ENCODE measurements at regions not wholly inside any gene's neighbourhood (a gene's known extent, or its start where the extent isn't known, plus 50 kb on each side); places are given as distances from the start of the nearest gene placed in this dataset.
"Not testable (repeated sequence)": the region's sequence is repeated elsewhere in the genome, so short reads cannot be mapped to it uniquely, and the experiment has no call there.

GRCh38 chr19:14310055-14310454 lies 71.2 kb upstream of the ADGRE5 start:
- Histone ChIP-seq H3K27me3 (no peaks in the 10 kb centered on the region), H3K9me3 (peaks cover 0 to 6% (median 0%) of the 10 kb centered on the region in 12 donors), H3K36me3 (no peaks in the 10 kb centered on the region), H3K27ac (no peak overlapping the region), H3K4me1 (no peaks in the 10 kb centered on the region), H3K4me3 (no peak overlapping the region)
- TF ChIP-seq POLR2A (IDR thresholded peaks at IDR 0.05): no peak
- TF ChIP-seq CTCF (IDR thresholded peaks at IDR 0.05): no peak
- DNase-seq: no peak
- 77 to 83% (median 81%) methylated on average over 5 of the region's 5 CpGs for WGBS, 4 donors
- ATAC-seq: no peak
- intact Hi-C loops (cut with DNase I): no loop called here

- H3K9me3 ChIP-seq: peaks cover 0 to 6% (median 0%) of the 10 kb centered on the region in 12 donors
- H3K4me3 ChIP-seq: no peak overlapping the region
- intact Hi-C loops (cut with DNase I): no loop called here
- DNase-seq (no peak), ATAC-seq (no peak)
- H3K4me1 ChIP-seq: no peaks in the 10 kb centered on the region
- no peak overlapping the region for H3K27ac ChIP-seq
- peaks cover 0 to 6% (median 0%) of the 10 kb centered on the region in 9 donors for H3K27me3 ChIP-seq
- 75 to 79% (median 78%) methylated on average over 6 of the region's 6 CpGs for WGBS, 4 donors
- H3K36me3 ChIP-seq: no peaks in the 10 kb centered on the region
- TF ChIP-seq CTCF (IDR thresholded peaks at IDR 0.05) (no peak), POLR2A (IDR thresholded peaks at IDR 0.05) (no peak)
These were observed 75.5 kb upstream of the ADGRE5 start for GRCh38 chr19:14305706-14306105.

- TF ChIP-seq POLR2A (IDR thresholded peaks at IDR 0.05) (no peak), CTCF (IDR thresholded peaks at IDR 0.05) (no peak)
These were observed 80.1 kb upstream of the ADGRE5 start for GRCh38 chr19:14301150-14301549.

GRCh38 chr19:14300303-14300702 lies 80.9 kb upstream of the ADGRE5 start:
- no peaks in the 10 kb centered on the region for H3K9me3 ChIP-seq
- 75 to 83% (median 81%) methylated on average over 6 of the region's 6 CpGs for WGBS, 4 donors
- H3K27me3 ChIP-seq: peaks cover 0 to 6% (median 0%) of the 10 kb centered on the region in 9 donors
- H3K27ac ChIP-seq: no peak overlapping the region
- DNase-seq (no peak), ATAC-seq (no peak)
- H3K36me3 ChIP-seq: no peaks in the 10 kb centered on the region
- no peak overlapping the region for H3K4me3 ChIP-seq
- TF ChIP-seq POLR2A (IDR thresholded peaks at IDR 0.05): no peak
- TF ChIP-seq CTCF (IDR thresholded peaks at IDR 0.05): no peak
- intact Hi-C loops (cut with DNase I): no loop called here
- no peaks in the 10 kb centered on the region for H3K4me1 ChIP-seq

More at GRCh38 chr19:14301150-14301549, 80.1 kb upstream of the ADGRE5 start:
- no peak for DNase-seq
- no peak for ATAC-seq
- intact Hi-C loops (cut with DNase I): no loop called here
- Histone ChIP-seq H3K27ac (no peak overlapping the region), H3K4me1 (no peaks in the 10 kb centered on the region), H3K27me3 (peaks cover 0 to 6% (median 0%) of the 10 kb centered on the region in 9 donors), H3K4me3 (no peak overlapping the region), H3K9me3 (no peaks in the 10 kb centered on the region), H3K36me3 (no peaks in the 10 kb centered on the region)
- WGBS, 4 donors: 86 to 95% (median 92%) methylated on average over 6 of the region's 6 CpGs

GRCh38 chr19:14299224-14299827 lies 81.9 kb upstream of the ADGRE5 start:
- H3K9me3 ChIP-seq: not testable (repeated sequence)

GRCh38 chr19:14297883-14298576 lies 83.2 kb upstream of the ADGRE5 start:
- intact Hi-C loops (cut with DNase I); H3K4me1 ChIP-seq; H3K27ac ChIP-seq; H3K4me3 ChIP-seq; H3K36me3 ChIP-seq; H3K27me3 ChIP-seq; ATAC-seq; H3K9me3 ChIP-seq: not testable (repeated sequence)
- 38 to 52% (median 41%) methylated on average over 14 of the region's 14 CpGs for WGBS, 4 donors
- peak in 3 of 5 donors; percentile 10 to 30 (median 24) for DNase-seq

More at GRCh38 chr19:14299224-14299827, 81.9 kb upstream of the ADGRE5 start:
- H3K4me1 ChIP-seq; DNase-seq; intact Hi-C loops (cut with DNase I); H3K27me3 ChIP-seq; H3K36me3 ChIP-seq; H3K4me3 ChIP-seq; ATAC-seq; H3K27ac ChIP-seq: not testable (repeated sequence)
- 93 to 96% (median 95%) methylated on average over 13 of the region's 13 CpGs for WGBS, 4 donors

GRCh38 chr19:14294974-14295373 lies 86.3 kb upstream of the ADGRE5 start:
- WGBS, 4 donors: 75 to 83% (median 76%) methylated on average over 5 of the region's 5 CpGs
- H3K4me1 ChIP-seq; intact Hi-C loops (cut with DNase I); H3K27ac ChIP-seq; H3K9me3 ChIP-seq; H3K4me3 ChIP-seq; DNase-seq; H3K36me3 ChIP-seq; ATAC-seq: not testable (repeated sequence)
- H3K27me3 ChIP-seq: peaks cover 0 to 10% (median 0%) of the 10 kb centered on the region in 9 donors
